Right atrium auricular region (tissue), 2 donors: ENCODE measurements at regions not wholly inside any gene's neighbourhood (a gene's known extent, or its start where the extent isn't known, plus 50 kb on each side); places are given as distances from the start of the nearest gene placed in this dataset.

Experiments used
- DNase-seq: peaks from one replicate; pipeline ENCODE4 v3.0.0-alpha.2; 2019; ENCODE audit warnings: low spot score
- H3K27ac ChIP-seq, 2 donors: fragments of 200-600 bp; sonication (generic); 1 replicate in 1 of 2; 2 replicates in 1 of 2; pipeline ENCODE4 v1.5.1; 2016 to 2019
- H3K27me3 ChIP-seq, 2 donors: fragments of 200-600 bp; sonication (generic); one replicate each; pipeline versions ENCODE4 v1.5.1 to v1.6.0; 2017 to 2019
- H3K36me3 ChIP-seq: fragments of 200-600 bp; sonication (generic); one replicate; pipeline ENCODE4 v1.5.1; 2016
- H3K4me1 ChIP-seq, 2 donors: fragments of 200-600 bp; sonication (generic); one replicate each; pipeline versions ENCODE4 v1.5.1 to v1.6.0; 2017 to 2019
- H3K4me3 ChIP-seq, 2 donors: fragments of 200-600 bp; sonication (generic); 1 replicate in 1 of 2; 2 replicates in 1 of 2; pipeline ENCODE4 v1.5.1; 2017 to 2019; ENCODE audit warnings: mild to moderate bottlenecking in 1 of 2, moderate library complexity in 1 of 2
- H3K9me3 ChIP-seq, 2 donors: fragments of 200-600 bp; sonication (generic); one replicate each; pipeline ENCODE4 v1.5.1; 2019
- TF ChIP-seq, protein P1 (sequence below), 2 donors: fragments of 200-600 bp; sonication (generic); IDR thresholded peaks; one replicate each; pipeline ENCODE4 v1.5.1; 2019; ENCODE audit warnings: antibody characterized with exemption in 2 of 2

DNA sequence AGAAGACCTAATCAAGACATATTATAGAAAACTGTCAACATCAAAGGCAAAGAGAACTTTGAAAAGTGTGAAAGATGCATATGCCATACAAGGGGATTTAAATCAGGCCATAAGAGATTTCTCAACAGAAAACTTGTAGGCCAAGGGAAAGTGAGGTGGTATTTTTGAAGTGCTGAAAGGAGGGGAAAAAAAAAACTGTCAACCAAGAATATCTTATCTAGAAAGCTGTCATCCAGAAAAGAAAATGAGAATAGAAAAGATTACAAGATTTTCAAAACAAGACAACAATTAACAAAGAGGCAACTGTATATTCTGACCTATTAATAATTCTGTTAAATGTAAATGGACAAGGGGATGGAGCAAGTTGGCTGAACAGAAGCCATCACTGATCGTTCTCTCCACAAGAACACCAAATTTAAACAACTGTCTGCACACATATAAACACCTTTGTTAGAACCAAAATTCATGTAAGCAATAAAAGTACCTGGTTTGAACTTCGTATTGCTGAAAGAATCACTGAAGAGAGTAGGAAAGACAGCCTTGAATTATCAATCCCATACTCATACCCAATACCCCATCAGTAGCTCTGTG, 880.1 kb upstream of the PCDH9 start:
- H3K4me1 ChIP-seq: no peaks in the 10 kb centered on the region
- H3K27me3 ChIP-seq: no peaks in the 10 kb centered on the region
- no peak overlapping the region for H3K27ac ChIP-seq
- H3K4me3 ChIP-seq: no peak overlapping the region
- no peak for DNase-seq
- TF ChIP-seq, protein P1, sequence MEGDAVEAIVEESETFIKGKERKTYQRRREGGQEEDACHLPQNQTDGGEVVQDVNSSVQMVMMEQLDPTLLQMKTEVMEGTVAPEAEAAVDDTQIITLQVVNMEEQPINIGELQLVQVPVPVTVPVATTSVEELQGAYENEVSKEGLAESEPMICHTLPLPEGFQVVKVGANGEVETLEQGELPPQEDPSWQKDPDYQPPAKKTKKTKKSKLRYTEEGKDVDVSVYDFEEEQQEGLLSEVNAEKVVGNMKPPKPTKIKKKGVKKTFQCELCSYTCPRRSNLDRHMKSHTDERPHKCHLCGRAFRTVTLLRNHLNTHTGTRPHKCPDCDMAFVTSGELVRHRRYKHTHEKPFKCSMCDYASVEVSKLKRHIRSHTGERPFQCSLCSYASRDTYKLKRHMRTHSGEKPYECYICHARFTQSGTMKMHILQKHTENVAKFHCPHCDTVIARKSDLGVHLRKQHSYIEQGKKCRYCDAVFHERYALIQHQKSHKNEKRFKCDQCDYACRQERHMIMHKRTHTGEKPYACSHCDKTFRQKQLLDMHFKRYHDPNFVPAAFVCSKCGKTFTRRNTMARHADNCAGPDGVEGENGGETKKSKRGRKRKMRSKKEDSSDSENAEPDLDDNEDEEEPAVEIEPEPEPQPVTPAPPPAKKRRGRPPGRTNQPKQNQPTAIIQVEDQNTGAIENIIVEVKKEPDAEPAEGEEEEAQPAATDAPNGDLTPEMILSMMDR (IDR thresholded peaks at IDR 0.05): no peak
- H3K9me3 ChIP-seq: peaks cover 0 to 19% of the 10 kb centered on the region in 2 donors
- no peaks in the 10 kb centered on the region for H3K36me3 ChIP-seq

GRCh38 chr13:68107667-68108066, 877.5 kb upstream of the PCDH9 start:
- H3K27ac ChIP-seq: no peak overlapping the region
- no peaks in the 10 kb centered on the region for H3K36me3 ChIP-seq
- no peaks in the 10 kb centered on the region for H3K27me3 ChIP-seq
- TF ChIP-seq, protein P1 (IDR thresholded peaks at IDR 0.05): no peak
- peaks cover 0 to 19% of the 10 kb centered on the region in 2 donors for H3K9me3 ChIP-seq
- no peak overlapping the region for H3K4me3 ChIP-seq
- H3K4me1 ChIP-seq: no peaks in the 10 kb centered on the region
- no peak for DNase-seq

- TF ChIP-seq, protein P1 (IDR thresholded peaks at IDR 0.05): no peak
- H3K4me1 ChIP-seq: no peaks in the 10 kb centered on the region
- DNase-seq: no peak
- no peak overlapping the region for H3K4me3 ChIP-seq
- H3K27me3 ChIP-seq: no peaks in the 10 kb centered on the region
- H3K36me3 ChIP-seq: no peaks in the 10 kb centered on the region
- no peak overlapping the region for H3K27ac ChIP-seq
- no peaks in the 10 kb centered on the region for H3K9me3 ChIP-seq
These were observed 869.5 kb upstream of the PCDH9 start for GRCh38 chr13:68099631-68100030.

DNA sequence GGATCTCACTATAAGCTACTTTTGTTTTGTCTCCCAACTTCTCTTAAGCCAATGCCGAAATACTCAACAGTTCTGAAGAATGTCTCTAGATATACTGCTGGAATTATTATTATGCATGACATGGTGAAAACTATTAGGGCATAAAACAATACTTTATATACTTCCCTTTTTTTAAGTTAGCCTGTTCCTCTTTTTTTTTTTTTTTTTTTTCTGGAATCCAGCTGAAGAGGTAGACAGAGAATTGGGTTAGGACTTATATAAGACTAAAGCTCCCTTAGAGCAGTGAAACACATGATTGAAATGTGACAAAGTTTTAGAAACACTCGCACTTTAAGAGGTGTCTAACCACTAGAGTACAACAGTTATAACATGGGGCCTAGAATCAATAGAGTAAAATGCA, 850.9 kb upstream of the PCDH9 start:
- Histone ChIP-seq H3K36me3 (no peaks in the 10 kb centered on the region), H3K9me3 (no peaks in the 10 kb centered on the region), H3K27ac (no peak overlapping the region), H3K4me1 (no peaks in the 10 kb centered on the region), H3K4me3 (no peak overlapping the region), H3K27me3 (no peaks in the 10 kb centered on the region)
- DNase-seq: no peak
- TF ChIP-seq, protein P1 (IDR thresholded peaks at IDR 0.05): no peak

GRCh38 chr13:68078874-68079273, 848.7 kb upstream of the PCDH9 start:
- H3K4me3 ChIP-seq: no peak overlapping the region
- TF ChIP-seq, protein P1 (IDR thresholded peaks at IDR 0.05): no peak
- no peaks in the 10 kb centered on the region for H3K9me3 ChIP-seq
- DNase-seq: no peak
- H3K4me1 ChIP-seq: no peaks in the 10 kb centered on the region
- H3K27me3 ChIP-seq: no peaks in the 10 kb centered on the region
- no peak overlapping the region for H3K27ac ChIP-seq
- H3K36me3 ChIP-seq: no peaks in the 10 kb centered on the region

DNA sequence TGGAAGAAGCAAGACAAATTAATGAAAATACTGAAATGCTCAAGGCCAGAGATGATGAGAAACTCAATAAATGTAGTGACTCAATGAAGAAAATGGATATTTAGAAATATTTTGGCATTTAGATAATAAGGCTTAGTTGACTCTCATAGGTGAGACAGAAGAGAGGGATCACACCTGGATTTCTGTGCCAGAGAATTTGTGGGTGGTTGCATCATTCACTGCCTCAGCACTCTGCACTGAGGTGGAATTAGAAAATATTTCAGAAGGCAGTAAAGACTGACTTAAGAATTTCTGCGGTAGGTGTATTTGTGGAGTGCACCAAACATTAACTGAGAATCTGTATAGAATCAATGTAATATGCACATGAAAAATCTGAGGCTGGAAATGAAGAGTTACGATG, 848.3 kb upstream of the PCDH9 start:
- H3K4me3 ChIP-seq: no peak overlapping the region
- DNase-seq: no peak
- TF ChIP-seq, protein P1 (IDR thresholded peaks at IDR 0.05): no peak
- H3K27ac ChIP-seq: no peak overlapping the region
- no peaks in the 10 kb centered on the region for H3K36me3 ChIP-seq
- H3K27me3 ChIP-seq: no peaks in the 10 kb centered on the region
- no peaks in the 10 kb centered on the region for H3K4me1 ChIP-seq
- no peaks in the 10 kb centered on the region for H3K9me3 ChIP-seq
